HG02885 (cell line): ENCODE measurements at regions not wholly inside any gene's neighbourhood (a gene's known extent, or its start where the extent isn't known, plus 50 kb on each side); places are given as distances from the start of the nearest gene placed in this dataset.
A peak's percentile ranks its signal among the peaks of the same experiment; 100 is the strongest.
"Not testable (repeated sequence)": the region's sequence is repeated elsewhere in the genome, so short reads cannot be mapped to it uniquely, and the experiment has no call there.

Source experiments
- ATAC-seq: cut with Tn5 transposase; IDR thresholded peaks from one replicate; pipeline ENCODE4 v1.9.1; 2021; ENCODE audit warnings: mild to moderate bottlenecking; ENCODE audit not compliant: unreplicated experiment, poor library complexity

- ATAC-seq, result no peak
These were observed 119.8 kb downstream of the TPR start for GRCh38 chr1:186255266-186255665.

GRCh38 chr1:186250529-186250928 is 124.5 kb downstream of the TPR start:
- no peak for ATAC-seq

GRCh38 chr1:186248608-186249007 is 126.4 kb downstream of the TPR start:
- not testable (repeated sequence) for ATAC-seq

GRCh38 chr1:186244825-186245224 is 130.2 kb downstream of the TPR start:
- peak; percentile 89 for ATAC-seq
